ENCODE measurements at regions not wholly inside any gene's neighbourhood (a gene's known extent, or its start where the extent isn't known, plus 50 kb on each side); places are given as distances from the start of the nearest gene placed in this dataset.

- no peak for DNase-seq (ENCODE audit: low spot score)
- in situ Hi-C loops (cut with MboI; ENCODE audit: low sequenced_read_pairs, unreplicated experiment): no loop called here
Observed at GRCh38 chr13:111548301-111548700, 227.9 kb downstream of the TEX29 start.

GRCh38 chr13:111548805-111549204 lies 228.4 kb downstream of the TEX29 start:
- no peak for TF ChIP-seq CTCF (IDR thresholded peaks at IDR 0.05; ENCODE audit: borderline replicate concordance, control extremely low read depth, extremely low read depth, insufficient read depth, missing control alignments)
- in situ Hi-C loops (cut with MboI; ENCODE audit: low sequenced_read_pairs, unreplicated experiment): no loop called here
- no peak for DNase-seq (ENCODE audit: low spot score)

More at GRCh38 chr13:111548301-111548700, 227.9 kb downstream of the TEX29 start:
- TF ChIP-seq CTCF (IDR thresholded peaks at IDR 0.05; ENCODE audit: borderline replicate concordance, control extremely low read depth, extremely low read depth, insufficient read depth, missing control alignments): no peak

- in situ Hi-C loops (cut with MboI; ENCODE audit: low sequenced_read_pairs, unreplicated experiment): no loop called here
- DNase-seq (ENCODE audit: low spot score): no peak
- no peak for TF ChIP-seq CTCF (IDR thresholded peaks at IDR 0.05; ENCODE audit: borderline replicate concordance, control extremely low read depth, extremely low read depth, insufficient read depth, missing control alignments)
Observed at GRCh38 chr13:111549464-111549863, 229.0 kb downstream of the TEX29 start.

GRCh38 chr13:111550062-111550461 lies 229.6 kb downstream of the TEX29 start:
- TF ChIP-seq CTCF (IDR thresholded peaks at IDR 0.05; ENCODE audit: borderline replicate concordance, control extremely low read depth, extremely low read depth, insufficient read depth, missing control alignments): no peak
- in situ Hi-C loops (cut with MboI; ENCODE audit: low sequenced_read_pairs, unreplicated experiment): no loop called here
- DNase-seq (ENCODE audit: low spot score): no peak

- DNase-seq (ENCODE audit: low spot score): no peak
- TF ChIP-seq CTCF (IDR thresholded peaks at IDR 0.05; ENCODE audit: borderline replicate concordance, control extremely low read depth, extremely low read depth, insufficient read depth, missing control alignments): no peak
- in situ Hi-C loops (cut with MboI; ENCODE audit: low sequenced_read_pairs, unreplicated experiment): no loop called here
Observed at GRCh38 chr13:111551204-111551820, 230.9 kb downstream of the TEX29 start.

GRCh38 chr13:111552891-111553655 lies 232.6 kb downstream of the TEX29 start:
- DNase-seq (ENCODE audit: low spot score): no peak
- in situ Hi-C loops (cut with MboI; ENCODE audit: low sequenced_read_pairs, unreplicated experiment): no loop called here
- no peak for TF ChIP-seq CTCF (IDR thresholded peaks at IDR 0.05; ENCODE audit: borderline replicate concordance, control extremely low read depth, extremely low read depth, insufficient read depth, missing control alignments)

All from GM13976 (cell line).